ENCODE measurements at regions not wholly inside any gene's neighbourhood (a gene's known extent, or its start where the extent isn't known, plus 50 kb on each side); places are given as distances from the start of the nearest gene placed in this dataset.

- TF ChIP-seq CTCF (IDR thresholded peaks at IDR 0.05) (no peak), POLR2A (IDR thresholded peaks at IDR 0.05) (no peak)
Measured at GRCh38 chr22:34294476-34294875, 374.2 kb upstream of the LARGE1 start.

All from thyroid gland (tissue), 4 donors.